ENCODE measurements at regions not wholly inside any gene's neighbourhood (a gene's known extent, or its start where the extent isn't known, plus 50 kb on each side); places are given as distances from the start of the nearest gene placed in this dataset.

- no peak for TF ChIP-seq PREB (CRISPR knock-in tag; IDR thresholded peaks at IDR 0.05; ENCODE audit: borderline replicate concordance)
- TF ChIP-seq CTCF (IDR thresholded peaks at IDR 0.05) = peak; percentile 52
- TF ChIP-seq NFE2L1 (CRISPR knock-in tag; IDR thresholded peaks at IDR 0.05) = no peak
- TF ChIP-seq ZNF232 (CRISPR knock-in tag; IDR thresholded peaks at IDR 0.05) = no peak
- no peak for TF ChIP-seq USF2 (CRISPR knock-in tag; IDR thresholded peaks at IDR 0.05)
- TF ChIP-seq CREM (CRISPR knock-in tag; IDR thresholded peaks at IDR 0.05) = no peak
- TF ChIP-seq MAX (CRISPR knock-in tag; IDR thresholded peaks at IDR 0.05) = no peak
- TF ChIP-seq NR1H2 (CRISPR knock-in tag; IDR thresholded peaks at IDR 0.05) = no peak
- TF ChIP-seq FOXP1 (CRISPR knock-in tag; IDR thresholded peaks at IDR 0.05; ENCODE audit: borderline replicate concordance) = no peak
- no peak for TF ChIP-seq SMAD3 (CRISPR knock-in tag; IDR thresholded peaks at IDR 0.05; ENCODE audit: borderline replicate concordance)
- TF ChIP-seq RELA (CRISPR knock-in tag; IDR thresholded peaks at IDR 0.05; ENCODE audit: borderline replicate concordance) = no peak
- TF ChIP-seq SP1 (CRISPR knock-in tag; conservative IDR thresholded peaks at IDR 0.05) = no peak
- TF ChIP-seq ELF4 (CRISPR knock-in tag; IDR thresholded peaks at IDR 0.05; ENCODE audit: low read depth) = no peak
Observed at GRCh38 chr22:22422629-22423112, 85.9 kb downstream of the ZNF280B start.
